K562 (cell line): ENCODE measurements at regions not wholly inside any gene's neighbourhood (a gene's known extent, or its start where the extent isn't known, plus 50 kb on each side); places are given as distances from the start of the nearest gene placed in this dataset.

Source experiments
- EWSR1 ChIP-seq: fragments of 450-650 bp; IDR thresholded peaks from 2 replicates; pipeline ENCODE4 v1.6.1; 2018; ENCODE audit warnings: borderline replicate concordance, mild to moderate bottlenecking, low read depth, moderate library complexity; ENCODE audit not compliant: partially characterized antibody
- POLR2AphosphoS5 ChIP-seq: IDR thresholded peaks from 2 replicates; pipeline ENCODE4 v1.6.1; 2011; ENCODE audit warnings: mild to moderate bottlenecking, low read depth, low read length, moderate library complexity; ENCODE audit not compliant: control insufficient read depth, insufficient read depth

DNA sequence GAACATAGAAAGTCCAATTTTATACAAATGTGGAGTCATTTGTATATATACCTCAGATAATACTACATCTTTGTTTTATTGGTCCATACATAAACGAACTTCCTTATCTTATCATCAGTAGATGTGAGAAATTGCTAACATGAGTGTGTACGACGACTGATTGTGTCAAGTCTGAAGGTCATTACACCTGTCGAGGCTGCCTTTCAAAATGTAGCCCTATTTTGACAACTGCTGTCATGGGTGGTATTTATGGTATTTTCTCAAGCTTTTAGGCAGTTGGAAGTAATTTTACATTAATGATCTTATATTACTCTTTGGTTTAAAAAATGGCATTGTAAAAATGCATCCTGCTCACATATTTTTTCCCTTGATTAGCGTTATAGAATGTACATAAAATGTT, 183.7 kb upstream of the DNAJC19 start:
- TF ChIP-seq POLR2AphosphoS5 (no peak), EWSR1 (no peak)
